GM04504 (cell line): ENCODE measurements at regions not wholly inside any gene's neighbourhood (a gene's known extent, or its start where the extent isn't known, plus 50 kb on each side); places are given as distances from the start of the nearest gene placed in this dataset.

Experiments used
- DNase-seq: peaks from one replicate; pipeline ENCODE4 v3.0.0-alpha.2; 2012; ENCODE audit warnings: low read depth

- no peak for DNase-seq
Observed at GRCh38 chr14:32004300-32004699, 72.8 kb upstream of the ARHGAP5 start.

GRCh38 chr14:32005628-32006027 is 71.5 kb upstream of the ARHGAP5 start:
- no peak for DNase-seq

- DNase-seq: no peak
Observed at GRCh38 chr14:32006263-32007110, 70.6 kb upstream of the ARHGAP5 start.

- no peak for DNase-seq
Observed at GRCh38 chr14:32007755-32008362, 69.2 kb upstream of the ARHGAP5 start.

GRCh38 chr14:32008602-32009193 is 68.4 kb upstream of the ARHGAP5 start:
- no peak for DNase-seq

- DNase-seq: no peak
Observed at GRCh38 chr14:32009221-32009975, 67.7 kb upstream of the ARHGAP5 start.

- no peak for DNase-seq
Observed at GRCh38 chr14:32009976-32010581, 67.0 kb upstream of the ARHGAP5 start.

GRCh38 chr14:32010604-32011125 is 66.4 kb upstream of the ARHGAP5 start:
- no peak for DNase-seq

GRCh38 chr14:32011225-32011624 is 65.9 kb upstream of the ARHGAP5 start:
- DNase-seq: no peak

- no peak for DNase-seq
Observed at GRCh38 chr14:32012062-32012461, 65.0 kb upstream of the ARHGAP5 start.

GRCh38 chr14:32012571-32012970 is 64.5 kb upstream of the ARHGAP5 start:
- no peak for DNase-seq

GRCh38 chr14:32013083-32013482 is 64.0 kb upstream of the ARHGAP5 start:
- DNase-seq: no peak

GRCh38 chr14:32014057-32014456 is 63.0 kb upstream of the ARHGAP5 start:
- no peak for DNase-seq

- DNase-seq: no peak
Observed at GRCh38 chr14:32014498-32014897, 62.6 kb upstream of the ARHGAP5 start.

GRCh38 chr14:32015166-32015565 is 61.9 kb upstream of the ARHGAP5 start:
- DNase-seq: no peak

GRCh38 chr14:32017587-32017986 is 59.5 kb upstream of the ARHGAP5 start:
- no peak for DNase-seq

GRCh38 chr14:32018391-32019092 is 58.6 kb upstream of the ARHGAP5 start:
- DNase-seq: no peak

GRCh38 chr14:32019276-32019675 is 57.8 kb upstream of the ARHGAP5 start:
- DNase-seq: no peak

GRCh38 chr14:32020882-32021281 is 56.2 kb upstream of the ARHGAP5 start:
- DNase-seq: no peak

- DNase-seq: no peak
Observed at GRCh38 chr14:32021341-32021740, 55.8 kb upstream of the ARHGAP5 start.

GRCh38 chr14:32022525-32022924 is 54.6 kb upstream of the ARHGAP5 start:
- DNase-seq: no peak
